Suprapubic skin (tissue), 4 donors: ENCODE measurements at regions not wholly inside any gene's neighbourhood (a gene's known extent, or its start where the extent isn't known, plus 50 kb on each side); places are given as distances from the start of the nearest gene placed in this dataset.

Experiments
- EP300 ChIP-seq: sonication (generic); formaldehyde crosslinking; IDR thresholded peaks from one replicate; pipeline ENCODE4 v1.6.1; 2017; ENCODE audit warnings: antibody characterized with exemption
- POLR2A ChIP-seq, 2 donors: fragments of 450-650 bp; IDR thresholded peaks; one replicate each; pipeline ENCODE4 v1.6.1; 2017; ENCODE audit warnings: antibody characterized with exemption in 2 of 2, mild to moderate bottlenecking in 2 of 2, moderate library complexity in 2 of 2
- POLR2AphosphoS5 ChIP-seq, 3 donors: sonication (generic); formaldehyde crosslinking; IDR thresholded peaks; one replicate each; pipeline ENCODE4 v1.6.1; 2017; ENCODE audit warnings: antibody characterized with exemption in 3 of 3
- TF ChIP-seq, protein P1 (sequence below), 2 donors: fragments of 200-600 bp in 1 of 2; fragments of 450-650 bp in 1 of 2; sonication (generic) in 1 of 2; IDR thresholded peaks; one replicate each; pipeline ENCODE4 v1.5.1; 2016 to 2019; ENCODE audit warnings: antibody characterized with exemption in 2 of 2, mild to moderate bottlenecking in 1 of 2, moderate library complexity in 1 of 2

DNA sequence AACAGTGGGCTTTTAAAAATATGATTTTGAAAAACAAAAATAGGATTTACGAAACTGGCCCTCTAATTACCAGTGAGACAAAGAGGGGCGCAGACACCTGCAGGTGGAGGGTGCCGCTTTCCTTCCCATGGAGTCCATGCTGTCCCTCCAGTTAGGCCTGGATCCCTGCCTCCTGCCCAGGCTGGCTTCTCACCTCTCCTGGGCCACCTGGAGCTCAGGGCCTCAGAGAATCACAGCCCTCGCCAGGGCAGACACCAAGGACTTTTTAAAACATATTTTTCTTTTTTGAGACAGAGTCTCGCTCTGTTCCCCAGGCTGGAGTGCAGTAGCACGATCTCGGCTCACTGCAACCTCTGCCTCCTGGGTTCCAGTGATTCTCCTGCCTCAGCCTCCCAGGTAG lies 1437.2 kb downstream of the TBC1D22A start:
- TF ChIP-seq, protein P1, sequence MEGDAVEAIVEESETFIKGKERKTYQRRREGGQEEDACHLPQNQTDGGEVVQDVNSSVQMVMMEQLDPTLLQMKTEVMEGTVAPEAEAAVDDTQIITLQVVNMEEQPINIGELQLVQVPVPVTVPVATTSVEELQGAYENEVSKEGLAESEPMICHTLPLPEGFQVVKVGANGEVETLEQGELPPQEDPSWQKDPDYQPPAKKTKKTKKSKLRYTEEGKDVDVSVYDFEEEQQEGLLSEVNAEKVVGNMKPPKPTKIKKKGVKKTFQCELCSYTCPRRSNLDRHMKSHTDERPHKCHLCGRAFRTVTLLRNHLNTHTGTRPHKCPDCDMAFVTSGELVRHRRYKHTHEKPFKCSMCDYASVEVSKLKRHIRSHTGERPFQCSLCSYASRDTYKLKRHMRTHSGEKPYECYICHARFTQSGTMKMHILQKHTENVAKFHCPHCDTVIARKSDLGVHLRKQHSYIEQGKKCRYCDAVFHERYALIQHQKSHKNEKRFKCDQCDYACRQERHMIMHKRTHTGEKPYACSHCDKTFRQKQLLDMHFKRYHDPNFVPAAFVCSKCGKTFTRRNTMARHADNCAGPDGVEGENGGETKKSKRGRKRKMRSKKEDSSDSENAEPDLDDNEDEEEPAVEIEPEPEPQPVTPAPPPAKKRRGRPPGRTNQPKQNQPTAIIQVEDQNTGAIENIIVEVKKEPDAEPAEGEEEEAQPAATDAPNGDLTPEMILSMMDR (IDR thresholded peaks at IDR 0.05): no peak
- TF ChIP-seq POLR2A (IDR thresholded peaks at IDR 0.05) (no peak), EP300 (no peak), POLR2AphosphoS5 (IDR thresholded peaks at IDR 0.05) (no peak)
